Trophoblast cell (in vitro differentiated cells and primary cell): ENCODE measurements at regions not wholly inside any gene's neighbourhood (a gene's known extent, or its start where the extent isn't known, plus 50 kb on each side); places are given as distances from the start of the nearest gene placed in this dataset.
A peak's percentile ranks its signal among the peaks of the same experiment; 100 is the strongest.
"Not testable (repeated sequence)": the region's sequence is repeated elsewhere in the genome, so short reads cannot be mapped to it uniquely, and the experiment has no call there.

Source experiments
- DNase-seq, 2 donors: peaks; one replicate each; pipeline ENCODE4 v3.0.0-alpha.2; 2016
- H2AFZ ChIP-seq: 2 replicates; pipeline ENCODE4 v1.6.1; 2013; ENCODE audit warnings: low read length, moderate library complexity, mild to moderate bottlenecking; ENCODE audit not compliant: insufficient read depth, poor library complexity
- H2AK5ac ChIP-seq: 2 replicates; pipeline ENCODE4 v1.6.1; 2013; ENCODE audit warnings: mild to moderate bottlenecking, low read length
- H2BK120ac ChIP-seq: 2 replicates; pipeline ENCODE4 v1.6.1; 2013; ENCODE audit warnings: low read length, mild to moderate bottlenecking, moderate library complexity; ENCODE audit not compliant: insufficient read depth, poor library complexity
- H2BK12ac ChIP-seq: 2 replicates; pipeline ENCODE4 v1.6.1; 2013; ENCODE audit warnings: mild to moderate bottlenecking, low read length, moderate library complexity
- H2BK5ac ChIP-seq: 2 replicates; pipeline ENCODE4 v1.6.1; 2013; ENCODE audit warnings: low read length, low read depth, moderate library complexity, mild to moderate bottlenecking; ENCODE audit not compliant: poor library complexity
- H3K14ac ChIP-seq: 2 replicates; pipeline ENCODE4 v1.6.1; 2013; ENCODE audit warnings: mild to moderate bottlenecking, low read length
- H3K18ac ChIP-seq: 2 replicates; pipeline ENCODE4 v1.6.1; 2013; ENCODE audit warnings: mild to moderate bottlenecking, low read length
- H3K23ac ChIP-seq: 2 replicates; pipeline ENCODE4 v1.6.1; 2013; ENCODE audit warnings: low read length
- H3K27ac ChIP-seq: 2 replicates; pipeline ENCODE4 v1.5.1; 2013; ENCODE audit warnings: low read depth, mild to moderate bottlenecking, inconsistent platforms, low read length, moderate library complexity
- H3K27me3 ChIP-seq: 2 replicates; pipeline ENCODE4 v1.6.1; 2013; ENCODE audit warnings: inconsistent platforms, mild to moderate bottlenecking, low read length, moderate library complexity; ENCODE audit not compliant: insufficient read depth
- H3K36me3 ChIP-seq, 2 experiments: 1 replicate in 1 of 2; 2 replicates in 1 of 2; pipeline ENCODE4 v1.6.1; 2013; ENCODE audit warnings: low read length in 2 of 2, mild to moderate bottlenecking in 2 of 2, moderate library complexity in 1 of 2; ENCODE audit not compliant: insufficient read depth in 2 of 2, control insufficient read depth in 1 of 2
- H3K4ac ChIP-seq: 2 replicates; pipeline ENCODE4 v1.6.1; 2013; ENCODE audit warnings: low read depth, mild to moderate bottlenecking, low read length, moderate library complexity
- H3K4me1 ChIP-seq, 2 experiments: 1 replicate in 1 of 2; 2 replicates in 1 of 2; pipeline ENCODE4 v1.6.1; 2013; ENCODE audit warnings: low read length in 2 of 2, mild to moderate bottlenecking in 2 of 2, moderate library complexity in 1 of 2; ENCODE audit not compliant: insufficient read depth in 2 of 2, control insufficient read depth in 1 of 2
- H3K4me2 ChIP-seq: 2 replicates; pipeline ENCODE4 v1.6.1; 2013; ENCODE audit warnings: inconsistent platforms, mild to moderate bottlenecking, low read length, moderate library complexity
- H3K4me3 ChIP-seq: 2 replicates; pipeline ENCODE4 v1.5.1; 2013; ENCODE audit warnings: mild to moderate bottlenecking, low read depth, low read length, inconsistent platforms
- H3K79me1 ChIP-seq: one replicate; pipeline ENCODE4 v1.6.1; 2013; ENCODE audit warnings: low read length
- H3K79me2 ChIP-seq: 2 replicates; pipeline ENCODE4 v1.6.1; 2013; ENCODE audit warnings: low read length, mild to moderate bottlenecking; ENCODE audit not compliant: control insufficient read depth, insufficient read depth, poor library complexity
- H3K9ac ChIP-seq: 2 replicates; pipeline ENCODE4 v1.6.1; 2013; ENCODE audit warnings: mild to moderate bottlenecking, low read length
- H3K9me3 ChIP-seq: 2 replicates; pipeline ENCODE4 v1.6.1; 2013; ENCODE audit warnings: low read depth, mild to moderate bottlenecking, control low read depth, inconsistent platforms, low read length; ENCODE audit not compliant: insufficient read depth
- H4K12ac ChIP-seq: 2 replicates; pipeline ENCODE4 v1.6.1; 2013; ENCODE audit warnings: low read depth, mild to moderate bottlenecking, low read length, moderate library complexity
- H4K8ac ChIP-seq: 2 replicates; pipeline ENCODE4 v1.6.1; 2013; ENCODE audit warnings: low read depth, mild to moderate bottlenecking, low read length, moderate library complexity
- H4K91ac ChIP-seq: one replicate; pipeline ENCODE4 v1.6.1; 2013; ENCODE audit warnings: low read depth, mild to moderate bottlenecking, low read length, moderate library complexity
- WGBS: extraction: QIAGEN DNeasy Blood & Tissue Kit; methylation state at CpG from one replicate; pipeline ENCODE4 v1.1.7; 2013; ENCODE audit warnings: missing lambda C conversion rate; ENCODE audit not compliant: insufficient read length, insufficient coverage; ENCODE audit errors: extremely low coverage; 5-methylcytosine and 5-hydroxymethylcytosine counted together

DNA sequence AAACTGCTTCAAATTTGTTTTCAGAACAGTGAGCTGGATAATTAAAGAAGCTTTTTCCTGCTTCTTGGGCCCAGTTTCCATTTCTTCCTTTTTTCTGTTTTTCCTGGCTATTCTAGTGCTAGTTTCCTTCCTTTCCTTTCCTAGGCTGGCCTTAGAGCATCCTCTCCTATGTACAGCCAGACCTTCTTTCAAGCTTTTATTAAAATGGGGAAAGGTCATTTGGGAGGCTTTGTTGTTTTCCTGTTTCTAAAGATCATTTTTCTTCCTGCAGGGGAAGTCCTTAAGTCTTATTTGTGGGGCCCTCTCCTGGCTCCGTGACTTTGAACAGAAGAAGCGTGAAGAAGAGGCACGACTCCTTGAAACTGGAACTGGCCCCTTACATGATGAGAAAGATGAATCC, 85.2 kb upstream of the PZP start:
- not testable (repeated sequence) for H3K18ac ChIP-seq, H2AFZ ChIP-seq, H3K4me2 ChIP-seq, H2BK120ac ChIP-seq, H3K4ac ChIP-seq, H2AK5ac ChIP-seq, H3K27me3 ChIP-seq, H2BK5ac ChIP-seq, H3K4me3 ChIP-seq, H3K27ac ChIP-seq, H3K23ac ChIP-seq, H3K9ac ChIP-seq, H2BK12ac ChIP-seq, H3K79me1 ChIP-seq, H3K14ac ChIP-seq, H4K8ac ChIP-seq, H3K4me1 ChIP-seq, H3K9me3 ChIP-seq, H4K12ac ChIP-seq, H3K36me3 ChIP-seq, H3K79me2 ChIP-seq, H4K91ac ChIP-seq, DNase-seq
- no CpG with 5 or more reads among the region's 3 CpGs for WGBS

DNA sequence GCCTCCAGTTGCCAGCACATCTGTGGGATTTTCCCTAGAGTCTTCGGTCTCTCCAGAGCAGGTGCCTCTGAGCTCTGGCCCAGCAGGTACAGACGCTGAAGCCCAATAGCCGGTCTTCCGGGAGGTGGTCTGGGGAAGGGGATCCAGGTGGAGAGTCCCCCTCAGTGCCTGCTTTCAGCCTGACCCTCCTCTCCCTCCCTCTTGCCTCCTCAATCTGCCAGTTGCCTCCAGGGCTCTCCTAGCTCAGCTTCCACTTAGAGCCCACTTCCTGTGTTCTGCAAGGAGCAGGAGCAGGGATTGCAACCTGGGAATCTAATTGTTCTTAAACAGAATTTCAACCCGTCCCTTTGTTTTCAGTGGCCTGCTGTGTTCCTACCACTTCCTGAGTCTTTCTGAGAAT, 81.8 kb upstream of the PZP start:
- not testable (repeated sequence) for H3K4me1 ChIP-seq, H2AK5ac ChIP-seq
- no CpG with 5 or more reads among the region's 5 CpGs for WGBS

GRCh38 chr12:9284724-9285123, 76.5 kb upstream of the PZP start:
- H3K4me3 ChIP-seq, H3K36me3 ChIP-seq, H2AFZ ChIP-seq, H2BK12ac ChIP-seq, H3K9me3 ChIP-seq, H4K91ac ChIP-seq, H3K23ac ChIP-seq, H3K27me3 ChIP-seq, H2AK5ac ChIP-seq, H3K18ac ChIP-seq, H2BK5ac ChIP-seq, H3K79me1 ChIP-seq, H2BK120ac ChIP-seq, H3K4me1 ChIP-seq, H3K4me2 ChIP-seq, H3K9ac ChIP-seq, H4K8ac ChIP-seq, H3K4ac ChIP-seq, H4K12ac ChIP-seq, DNase-seq, H3K27ac ChIP-seq, H3K14ac ChIP-seq, H3K79me2 ChIP-seq: not testable (repeated sequence)
- no CpG with 5 or more reads among the region's 7 CpGs for WGBS

More for the DNA sequence above, 81.8 kb upstream of the PZP start:
- not testable (repeated sequence) for H2AFZ ChIP-seq, H3K27me3 ChIP-seq, DNase-seq, H2BK12ac ChIP-seq, H3K79me1 ChIP-seq, H2BK5ac ChIP-seq, H3K23ac ChIP-seq, H4K12ac ChIP-seq, H4K8ac ChIP-seq, H3K4ac ChIP-seq, H3K14ac ChIP-seq, H3K27ac ChIP-seq, H3K4me2 ChIP-seq, H2BK120ac ChIP-seq, H3K4me3 ChIP-seq, H3K9ac ChIP-seq, H3K79me2 ChIP-seq, H3K36me3 ChIP-seq, H3K18ac ChIP-seq, H3K9me3 ChIP-seq, H4K91ac ChIP-seq

DNA sequence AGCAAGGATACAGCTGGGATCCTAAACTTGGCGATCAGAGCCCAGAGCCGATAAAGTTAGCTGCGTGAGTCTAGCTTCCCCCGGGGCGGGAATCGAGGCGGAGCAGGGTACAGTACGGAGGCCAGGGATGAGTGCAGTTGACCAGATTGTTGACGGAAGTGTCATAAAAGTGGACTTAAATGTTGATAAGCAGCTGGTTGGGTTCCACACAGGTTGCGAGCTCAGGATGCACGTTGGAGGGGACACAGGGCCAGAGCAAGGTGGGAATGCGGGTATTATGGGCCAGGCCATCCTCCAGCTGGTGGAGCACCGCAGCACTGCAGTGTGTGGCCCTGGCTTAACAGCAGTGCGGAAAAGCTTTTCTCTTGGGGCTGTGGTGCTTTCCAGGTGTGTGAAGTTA, 76.0 kb upstream of the PZP start:
- H3K79me2 ChIP-seq, H3K79me1 ChIP-seq, H3K9ac ChIP-seq, H2AK5ac ChIP-seq, H3K36me3 ChIP-seq, H2AFZ ChIP-seq, H2BK5ac ChIP-seq, H3K18ac ChIP-seq, H4K8ac ChIP-seq, H2BK12ac ChIP-seq, H3K23ac ChIP-seq, H3K9me3 ChIP-seq, H3K14ac ChIP-seq, H2BK120ac ChIP-seq, H4K91ac ChIP-seq, H3K4ac ChIP-seq, H3K4me1 ChIP-seq, H4K12ac ChIP-seq, H3K27me3 ChIP-seq, H3K27ac ChIP-seq: not testable (repeated sequence)
- H3K4me3 ChIP-seq: peak overlapping the region; percentile 60
- H3K4me2 ChIP-seq: peak overlapping the region; percentile 65
- no CpG with 5 or more reads among the region's 14 CpGs for WGBS
- peak in 1 of 2 donors; percentile 11 for DNase-seq
